Bronchial epithelial cell (primary cell): ENCODE measurements at regions not wholly inside any gene's neighbourhood (a gene's known extent, or its start where the extent isn't known, plus 50 kb on each side); places are given as distances from the start of the nearest gene placed in this dataset.

ENCODE experiments used
- DNase-seq: peaks from one replicate; pipeline ENCODE4 v3.0.0-alpha.2; 2010; ENCODE audit warnings: low read depth
- FAIRE-seq: peaks from 2 replicates; lab custom pipeline; 2011; peaks lifted over from hg19 to GRCh38; lab: Jason Lieb, UNC
- H3K27me3 ChIP-seq: 2 replicates; pipeline ENCODE4 v1.5.1; 2011; ENCODE audit warnings: low read length; ENCODE audit not compliant: control insufficient read depth, insufficient read depth
- H3K36me3 ChIP-seq: 2 replicates; pipeline ENCODE4 v1.5.1; 2011; ENCODE audit warnings: low read length; ENCODE audit not compliant: control insufficient read depth, insufficient read depth
- H3K4me3 ChIP-seq: 2 replicates; pipeline ENCODE4 v1.5.1; 2011; ENCODE audit warnings: mild to moderate bottlenecking, low read depth, low read length, control low read depth
- TF ChIP-seq, protein P1 (sequence below): IDR thresholded peaks from 2 replicates; pipeline ENCODE4 v1.5.1; 2011; ENCODE audit warnings: mild to moderate bottlenecking, moderate library complexity, low read length, control low read depth, inconsistent platforms; ENCODE audit not compliant: insufficient read depth, severe bottlenecking

DNA sequence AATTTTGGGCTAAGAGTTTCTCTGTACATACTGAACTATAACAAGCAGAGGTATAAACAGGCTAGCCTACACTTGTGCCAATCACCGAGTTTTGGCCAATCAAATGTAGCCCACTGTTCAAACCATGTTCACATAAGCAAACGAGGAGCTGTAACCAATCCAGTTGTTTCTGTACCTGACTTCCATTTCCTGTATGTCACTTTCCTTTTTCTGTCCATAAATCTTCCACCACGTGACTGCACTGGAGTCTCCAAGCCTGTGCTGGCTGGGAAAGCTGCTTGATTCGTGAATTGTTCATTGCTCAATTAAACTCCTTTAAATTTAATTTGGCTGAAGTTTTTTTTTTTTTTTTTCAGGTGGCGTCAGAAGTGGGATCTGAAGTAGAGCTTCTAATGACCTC lies 332.9 kb downstream of the RNF144B start:
- FAIRE-seq (no peak), DNase-seq (no peak)
- TF ChIP-seq, protein P1, sequence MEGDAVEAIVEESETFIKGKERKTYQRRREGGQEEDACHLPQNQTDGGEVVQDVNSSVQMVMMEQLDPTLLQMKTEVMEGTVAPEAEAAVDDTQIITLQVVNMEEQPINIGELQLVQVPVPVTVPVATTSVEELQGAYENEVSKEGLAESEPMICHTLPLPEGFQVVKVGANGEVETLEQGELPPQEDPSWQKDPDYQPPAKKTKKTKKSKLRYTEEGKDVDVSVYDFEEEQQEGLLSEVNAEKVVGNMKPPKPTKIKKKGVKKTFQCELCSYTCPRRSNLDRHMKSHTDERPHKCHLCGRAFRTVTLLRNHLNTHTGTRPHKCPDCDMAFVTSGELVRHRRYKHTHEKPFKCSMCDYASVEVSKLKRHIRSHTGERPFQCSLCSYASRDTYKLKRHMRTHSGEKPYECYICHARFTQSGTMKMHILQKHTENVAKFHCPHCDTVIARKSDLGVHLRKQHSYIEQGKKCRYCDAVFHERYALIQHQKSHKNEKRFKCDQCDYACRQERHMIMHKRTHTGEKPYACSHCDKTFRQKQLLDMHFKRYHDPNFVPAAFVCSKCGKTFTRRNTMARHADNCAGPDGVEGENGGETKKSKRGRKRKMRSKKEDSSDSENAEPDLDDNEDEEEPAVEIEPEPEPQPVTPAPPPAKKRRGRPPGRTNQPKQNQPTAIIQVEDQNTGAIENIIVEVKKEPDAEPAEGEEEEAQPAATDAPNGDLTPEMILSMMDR = no peak
- no peaks in the 10 kb centered on the region for H3K36me3 ChIP-seq
- no peaks in the 10 kb centered on the region for H3K27me3 ChIP-seq
- H3K4me3 ChIP-seq = no peak overlapping the region

DNA sequence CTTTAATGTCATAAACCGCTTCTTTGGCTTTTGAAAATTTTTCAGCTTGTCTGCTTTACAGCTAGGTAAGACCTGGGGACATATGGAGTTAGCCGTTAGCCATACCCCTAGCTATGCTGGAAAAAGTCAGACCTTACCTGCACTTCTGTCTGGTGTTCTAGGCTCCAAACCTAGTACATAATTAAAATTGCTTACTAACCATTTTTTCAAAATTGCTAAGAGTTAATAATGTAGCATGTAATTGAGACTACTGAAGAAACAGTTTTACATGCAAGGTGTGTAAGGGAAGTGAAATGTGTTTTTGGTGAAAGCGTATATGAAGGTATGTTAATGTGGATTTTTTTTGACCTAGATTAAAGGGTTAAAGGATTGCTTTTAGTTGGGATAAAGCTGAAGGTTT lies 336.9 kb downstream of the RNF144B start:
- FAIRE-seq (no peak), DNase-seq (no peak)
- H3K27me3 ChIP-seq = no peaks in the 10 kb centered on the region
- TF ChIP-seq, protein P1 = no peak
- no peaks in the 10 kb centered on the region for H3K36me3 ChIP-seq
- H3K4me3 ChIP-seq = no peak overlapping the region

DNA sequence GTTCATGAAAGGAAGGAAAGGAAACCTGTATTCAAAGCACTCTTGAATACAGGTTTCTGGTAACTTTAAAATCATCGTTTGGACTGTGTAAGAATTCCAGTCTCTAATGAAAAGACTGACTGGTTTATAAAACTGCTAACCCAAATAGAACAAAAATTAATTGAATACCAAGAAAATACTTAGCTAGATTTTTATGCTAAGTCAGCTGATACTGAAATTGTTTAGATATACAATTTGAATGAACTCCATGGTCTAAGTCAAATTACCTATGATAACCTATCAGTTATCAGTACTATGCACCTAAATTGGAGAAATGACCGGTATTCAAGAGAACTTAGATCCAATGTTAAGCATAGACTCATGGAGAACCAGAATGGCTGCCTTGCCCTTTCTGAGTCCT lies 338.3 kb downstream of the RNF144B start:
- FAIRE-seq (no peak), DNase-seq (no peak)
- H3K36me3 ChIP-seq = no peaks in the 10 kb centered on the region
- TF ChIP-seq, protein P1 = no peak
- H3K27me3 ChIP-seq = no peaks in the 10 kb centered on the region
- H3K4me3 ChIP-seq = no peak overlapping the region

DNA sequence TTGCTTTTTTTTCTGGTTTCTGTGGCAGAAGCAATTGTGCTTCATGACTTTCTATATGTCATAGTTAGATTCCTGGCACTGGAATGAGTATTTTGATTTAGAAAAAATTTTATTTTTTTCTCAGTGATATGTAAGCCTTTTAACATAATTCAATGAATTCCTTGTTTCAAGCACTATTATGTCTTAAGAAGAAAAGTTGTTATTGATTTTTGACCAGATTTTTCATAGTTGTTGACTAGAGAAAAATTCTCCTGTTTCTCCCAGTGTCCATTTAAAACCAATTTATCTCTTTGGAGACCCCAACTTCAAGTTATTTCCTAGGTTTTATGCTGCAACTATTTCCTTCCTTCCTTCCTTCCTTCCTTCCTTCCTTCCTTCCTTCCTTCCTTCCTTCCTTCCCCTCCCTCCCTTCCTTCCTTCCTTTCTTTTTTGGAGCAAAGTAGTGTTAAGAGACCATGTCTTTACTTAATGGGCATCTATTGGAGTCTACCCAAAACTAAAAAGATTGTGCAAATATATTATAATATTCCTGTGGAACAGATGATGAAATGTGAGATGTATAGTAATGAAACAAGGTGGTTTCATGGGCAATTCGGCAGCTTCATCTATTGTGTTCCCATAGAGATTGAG lies 346.9 kb downstream of the RNF144B start:
- H3K36me3 ChIP-seq = no peaks in the 10 kb centered on the region
- FAIRE-seq (no peak), DNase-seq (no peak)
- TF ChIP-seq, protein P1 = no peak
- H3K27me3 ChIP-seq = no peaks in the 10 kb centered on the region
- H3K4me3 ChIP-seq = no peak overlapping the region

DNA sequence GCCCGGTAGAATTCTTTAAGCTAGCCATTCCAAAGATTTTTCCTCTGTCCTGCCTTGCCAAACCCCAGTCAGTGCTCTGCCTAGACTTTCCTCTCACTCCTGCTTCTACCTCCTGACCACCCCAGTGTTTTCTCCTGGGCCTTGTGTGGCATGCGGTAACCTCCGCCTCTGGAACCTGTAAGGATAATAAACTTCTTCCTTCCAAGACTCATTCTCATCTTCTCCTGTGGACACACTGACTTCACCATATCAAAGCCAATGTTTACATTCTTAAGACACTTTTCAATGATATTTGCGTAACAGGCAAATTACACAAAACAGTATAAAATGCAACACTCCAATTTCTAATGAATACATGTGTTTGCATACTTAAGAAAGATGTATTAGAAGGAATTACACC lies 354.6 kb downstream of the RNF144B start:
- no peaks in the 10 kb centered on the region for H3K27me3 ChIP-seq
- FAIRE-seq = no peak
- H3K36me3 ChIP-seq = no peaks in the 10 kb centered on the region
- no peak for DNase-seq
- H3K4me3 ChIP-seq = no peak overlapping the region
- TF ChIP-seq, protein P1 = no peak

DNA sequence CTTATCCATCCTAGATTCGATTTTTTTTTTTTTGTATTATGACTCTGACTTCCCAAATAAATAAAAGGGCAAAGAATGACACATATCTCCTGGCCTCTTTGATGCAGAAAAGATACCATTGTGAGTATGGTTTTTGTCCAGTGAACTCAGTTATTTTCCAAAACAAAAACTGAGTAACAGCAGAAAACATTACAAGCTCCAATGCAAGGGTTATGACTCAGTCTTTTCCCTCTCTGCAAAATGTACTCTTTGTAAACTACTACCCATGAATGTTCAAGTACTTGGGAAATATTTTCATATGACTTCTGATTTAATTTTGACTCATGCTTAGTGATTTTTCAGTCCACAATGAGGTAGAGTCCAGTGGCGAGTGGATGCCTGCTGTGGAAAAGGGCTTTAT lies 355.3 kb downstream of the RNF144B start:
- no peaks in the 10 kb centered on the region for H3K27me3 ChIP-seq
- H3K36me3 ChIP-seq = no peaks in the 10 kb centered on the region
- DNase-seq = peak; percentile 70
- no peak for FAIRE-seq
- no peak overlapping the region for H3K4me3 ChIP-seq
- TF ChIP-seq, protein P1 = no peak
